Ishikawa (cell line): ENCODE measurements at regions not wholly inside any gene's neighbourhood (a gene's known extent, or its start where the extent isn't known, plus 50 kb on each side); places are given as distances from the start of the nearest gene placed in this dataset.

Experiments used
- CEBPB ChIP-seq: IDR thresholded peaks from 2 replicates; pipeline ENCODE4 v1.6.1; 2012
- EP300 ChIP-seq: IDR thresholded peaks from 2 replicates; pipeline ENCODE4 v1.6.1; 2012; ENCODE audit warnings: borderline replicate concordance
- FOXM1 ChIP-seq: IDR thresholded peaks from 2 replicates; pipeline ENCODE4 v1.6.1; 2012; ENCODE audit warnings: low read depth, borderline replicate concordance
- MAX ChIP-seq: IDR thresholded peaks from 2 replicates; pipeline ENCODE4 v1.6.1; 2012
- RAD21 ChIP-seq: IDR thresholded peaks from 2 replicates; pipeline ENCODE4 v1.6.1; 2012; ENCODE audit warnings: low read depth
- TAF1 ChIP-seq: IDR thresholded peaks from 2 replicates; pipeline ENCODE4 v1.6.1; 2012; ENCODE audit warnings: low read depth, mild to moderate bottlenecking
- TCF12 ChIP-seq: IDR thresholded peaks from 2 replicates; pipeline ENCODE4 v1.6.1; 2012; ENCODE audit warnings: low read depth
- TF ChIP-seq, protein P1 (sequence below): IDR thresholded peaks from 2 replicates; pipeline ENCODE4 v1.6.1; 2012
- TF ChIP-seq, protein P2 (sequence below): IDR thresholded peaks from 2 replicates; pipeline ENCODE4 v1.6.1; 2012; ENCODE audit warnings: low read depth, mild to moderate bottlenecking

DNA sequence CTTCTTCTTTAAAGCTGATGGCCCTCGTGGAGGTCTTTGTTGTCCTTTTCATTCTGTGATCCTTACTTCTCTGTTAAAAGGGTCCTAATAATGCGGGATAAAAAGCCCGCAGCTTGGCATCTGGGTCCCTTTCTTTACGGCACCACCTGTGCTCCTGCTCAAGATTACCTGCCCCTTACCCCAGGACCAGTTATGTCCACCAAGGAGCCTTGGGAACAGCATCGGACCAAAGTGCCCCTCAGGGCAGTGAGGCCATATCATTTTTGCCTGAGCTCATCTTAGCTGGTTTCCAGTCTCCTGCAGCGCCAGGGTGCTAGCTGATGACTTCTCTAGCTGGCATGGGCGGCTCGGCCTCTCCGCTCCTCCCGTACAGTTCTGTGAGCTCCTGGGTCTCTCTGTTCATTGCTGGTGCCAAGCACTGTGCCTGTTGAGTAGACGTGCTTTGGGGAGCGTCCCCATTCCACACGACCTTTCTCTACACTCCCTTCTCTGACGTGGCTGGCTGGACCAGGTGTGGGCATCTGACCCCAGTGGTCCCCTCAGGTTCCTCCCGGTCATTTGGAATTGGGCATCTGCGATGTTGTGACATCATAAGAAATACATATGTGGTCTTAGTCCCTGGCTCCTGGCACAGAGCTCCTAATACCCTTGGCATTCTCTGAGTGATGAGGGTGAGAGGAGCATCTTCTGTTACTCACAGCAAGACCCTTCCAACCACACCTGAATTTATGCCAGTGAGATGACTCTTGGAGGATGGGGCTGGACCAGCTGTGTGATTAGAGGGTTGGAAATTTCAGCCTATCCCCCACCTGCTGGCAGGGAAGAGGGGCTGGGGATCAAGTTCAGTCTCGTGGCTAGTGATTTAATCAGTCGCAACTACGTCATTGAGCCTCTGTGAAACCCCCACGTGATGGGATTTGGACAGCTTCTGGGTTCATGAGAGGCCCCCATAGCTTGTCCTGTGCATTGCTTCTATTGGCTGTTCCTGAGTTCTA is 134.2 kb upstream of the HS6ST1 start:
- TF ChIP-seq, protein P1, sequence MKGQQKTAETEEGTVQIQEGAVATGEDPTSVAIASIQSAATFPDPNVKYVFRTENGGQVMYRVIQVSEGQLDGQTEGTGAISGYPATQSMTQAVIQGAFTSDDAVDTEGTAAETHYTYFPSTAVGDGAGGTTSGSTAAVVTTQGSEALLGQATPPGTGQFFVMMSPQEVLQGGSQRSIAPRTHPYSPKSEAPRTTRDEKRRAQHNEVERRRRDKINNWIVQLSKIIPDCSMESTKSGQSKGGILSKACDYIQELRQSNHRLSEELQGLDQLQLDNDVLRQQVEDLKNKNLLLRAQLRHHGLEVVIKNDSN, result no peak
- TF ChIP-seq MAX, result no peak
- no peak for TF ChIP-seq TAF1
- TF ChIP-seq, protein P2, sequence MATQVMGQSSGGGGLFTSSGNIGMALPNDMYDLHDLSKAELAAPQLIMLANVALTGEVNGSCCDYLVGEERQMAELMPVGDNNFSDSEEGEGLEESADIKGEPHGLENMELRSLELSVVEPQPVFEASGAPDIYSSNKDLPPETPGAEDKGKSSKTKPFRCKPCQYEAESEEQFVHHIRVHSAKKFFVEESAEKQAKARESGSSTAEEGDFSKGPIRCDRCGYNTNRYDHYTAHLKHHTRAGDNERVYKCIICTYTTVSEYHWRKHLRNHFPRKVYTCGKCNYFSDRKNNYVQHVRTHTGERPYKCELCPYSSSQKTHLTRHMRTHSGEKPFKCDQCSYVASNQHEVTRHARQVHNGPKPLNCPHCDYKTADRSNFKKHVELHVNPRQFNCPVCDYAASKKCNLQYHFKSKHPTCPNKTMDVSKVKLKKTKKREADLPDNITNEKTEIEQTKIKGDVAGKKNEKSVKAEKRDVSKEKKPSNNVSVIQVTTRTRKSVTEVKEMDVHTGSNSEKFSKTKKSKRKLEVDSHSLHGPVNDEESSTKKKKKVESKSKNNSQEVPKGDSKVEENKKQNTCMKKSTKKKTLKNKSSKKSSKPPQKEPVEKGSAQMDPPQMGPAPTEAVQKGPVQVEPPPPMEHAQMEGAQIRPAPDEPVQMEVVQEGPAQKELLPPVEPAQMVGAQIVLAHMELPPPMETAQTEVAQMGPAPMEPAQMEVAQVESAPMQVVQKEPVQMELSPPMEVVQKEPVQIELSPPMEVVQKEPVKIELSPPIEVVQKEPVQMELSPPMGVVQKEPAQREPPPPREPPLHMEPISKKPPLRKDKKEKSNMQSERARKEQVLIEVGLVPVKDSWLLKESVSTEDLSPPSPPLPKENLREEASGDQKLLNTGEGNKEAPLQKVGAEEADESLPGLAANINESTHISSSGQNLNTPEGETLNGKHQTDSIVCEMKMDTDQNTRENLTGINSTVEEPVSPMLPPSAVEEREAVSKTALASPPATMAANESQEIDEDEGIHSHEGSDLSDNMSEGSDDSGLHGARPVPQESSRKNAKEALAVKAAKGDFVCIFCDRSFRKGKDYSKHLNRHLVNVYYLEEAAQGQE, result no peak
- no peak for TF ChIP-seq FOXM1
- no peak for TF ChIP-seq EP300
- TF ChIP-seq RAD21, result no peak
- no peak for TF ChIP-seq CEBPB
- no peak for TF ChIP-seq TCF12
